MCF 10A (cell line): ENCODE measurements at regions not wholly inside any gene's neighbourhood (a gene's known extent, or its start where the extent isn't known, plus 50 kb on each side); places are given as distances from the start of the nearest gene placed in this dataset.

Experiments
- BruUV-seq: library from RNA; stranded (reverse); fragments of 400-500 nt; replicated peaks from 2 replicates; lab custom pipeline; 2021; lab: Mats Ljungman, UMichigan
- CTCF ChIA-PET: fragments of 300-600 bp; sonication (Branson Sonifier 250); formaldehyde crosslinking; extraction: SDS; loops from one replicate; lab custom pipeline; 2021; ENCODE audit warnings: antibody characterized with exemption, inconsistent platforms; lab: Yijun Ruan, JAX
- POLR2A ChIA-PET: fragments of 300-600, 350-650 bp; sonication (Branson Sonifier 250); formaldehyde crosslinking; extraction: SDS; loops from one replicate; lab custom pipeline; 2020; ENCODE audit warnings: antibody characterized with exemption, inconsistent platforms; lab: Yijun Ruan, JAX
- DNase-seq: peaks from one replicate; pipeline ENCODE4 v3.0.0-alpha.2; 2018; ENCODE audit not compliant: unreplicated experiment
- H3K27ac Mint-ChIP-seq: one replicate; pipeline ENCODE4 v1.8.0; 2022; ENCODE audit warnings: mild to moderate bottlenecking, low read depth, mixed read lengths; ENCODE audit not compliant: unreplicated experiment
- H3K27me3 Mint-ChIP-seq: one replicate; pipeline ENCODE4 v1.8.0; 2022; ENCODE audit warnings: mixed read lengths; ENCODE audit not compliant: insufficient read depth, unreplicated experiment
- H3K36me3 Mint-ChIP-seq: one replicate; pipeline ENCODE4 v1.8.0; 2022; ENCODE audit warnings: mild to moderate bottlenecking, moderate library complexity, mixed read lengths; ENCODE audit not compliant: insufficient read depth, unreplicated experiment
- H3K4me1 Mint-ChIP-seq: one replicate; pipeline ENCODE4 v1.8.0; 2022; ENCODE audit warnings: mixed read lengths; ENCODE audit not compliant: insufficient read depth, unreplicated experiment
- H3K4me3 Mint-ChIP-seq: one replicate; pipeline ENCODE4 v1.8.0; 2022; ENCODE audit warnings: mild to moderate bottlenecking, moderate library complexity, mixed read lengths; ENCODE audit not compliant: unreplicated experiment
- H3K9me3 Mint-ChIP-seq: one replicate; pipeline ENCODE4 v1.8.0; 2022; ENCODE audit warnings: mixed read lengths; ENCODE audit not compliant: unreplicated experiment
- CTCF ChIP-seq: fragments of 200-600 bp; IDR thresholded peaks from one replicate; pipeline ENCODE4 v1.8.0; 2022; ENCODE audit warnings: antibody characterized with exemption, mild to moderate bottlenecking; ENCODE audit not compliant: unreplicated experiment
- intact Hi-C: fragments of 100-400 bp; cut with micrococcal nuclease; formaldehyde crosslinking; loops from 2 replicates; pipeline ENCODE4 v1.14.1; 2022

DNA sequence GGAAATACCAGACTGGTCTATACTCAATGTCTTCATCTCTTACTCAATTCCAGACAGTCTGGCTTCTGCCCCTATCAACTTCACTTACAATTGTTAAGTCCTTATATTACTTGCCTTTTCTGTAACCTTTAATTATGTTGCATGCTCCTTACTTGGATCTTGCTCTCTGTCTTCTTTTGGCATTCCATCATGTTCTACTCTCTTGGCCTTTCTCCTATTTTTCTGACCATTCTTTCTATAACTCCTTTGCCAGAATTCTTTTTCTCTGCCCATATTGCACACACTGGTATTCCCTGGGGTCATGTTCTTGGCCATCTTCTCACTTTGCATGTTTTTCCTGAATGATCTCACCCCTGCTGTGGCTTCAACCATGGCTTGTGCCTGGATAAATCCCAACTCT, 209.8 kb upstream of the ZNF462 start:
- Mint-ChIP-seq H3K36me3 (no peaks in the 10 kb centered on the region), H3K27ac (no peak overlapping the region), H3K4me1 (peaks cover 6% of the 10 kb centered on the region), H3K27me3 (no peaks in the 10 kb centered on the region), H3K9me3 (no peaks in the 10 kb centered on the region), H3K4me3 (no peak overlapping the region)
- ChIA-PET POLR2A (no interaction called here), CTCF (interaction anchor here (0.6 kb wide), 1 partner anchor 23 kb away, joined by 4 read pairs; no protein-coding TSS in a partner anchor)
- no peak for TF ChIP-seq CTCF
- DNase-seq, result no peak
- BruUV-seq, result no TSS peak
- intact Hi-C loops, result no loop called here

DNA sequence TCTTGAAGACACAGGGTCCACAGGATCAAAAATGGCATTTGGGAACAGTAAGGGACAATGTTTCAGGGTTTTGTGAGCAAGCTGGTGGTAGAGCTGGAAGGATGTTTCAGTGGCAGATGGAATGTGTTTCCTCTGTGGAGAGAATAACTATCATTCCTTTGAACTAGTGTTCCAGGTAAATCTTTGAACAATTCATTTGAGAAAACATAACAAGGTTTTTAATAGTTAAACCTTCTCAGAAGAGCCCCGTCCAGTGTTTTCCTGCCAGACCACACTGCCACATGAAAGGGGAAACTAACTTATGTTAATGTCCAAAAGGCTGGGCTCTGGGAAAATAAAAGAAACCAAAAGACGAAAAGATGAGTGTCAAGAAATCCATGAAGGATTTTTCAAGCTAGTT, 207.0 kb upstream of the ZNF462 start:
- H3K36me3 Mint-ChIP-seq, result no peaks in the 10 kb centered on the region
- peaks cover 6% of the 10 kb centered on the region for H3K4me1 Mint-ChIP-seq
- no peak for DNase-seq
- H3K9me3 Mint-ChIP-seq, result no peaks in the 10 kb centered on the region
- intact Hi-C loops, result no loop called here
- POLR2A ChIA-PET, result interaction anchor here (0.7 kb wide), 1 partner anchor 341 kb away, joined by 3 read pairs; no protein-coding TSS in a partner anchor
- H3K27ac Mint-ChIP-seq, result no peak overlapping the region
- no TSS peak for BruUV-seq
- H3K4me3 Mint-ChIP-seq, result no peak overlapping the region
- CTCF ChIA-PET, result no interaction called here
- TF ChIP-seq CTCF, result no peak
- H3K27me3 Mint-ChIP-seq, result no peaks in the 10 kb centered on the region

GRCh38 chr9:106657926-106658325, 205.0 kb upstream of the ZNF462 start:
- ChIA-PET POLR2A (no interaction called here), CTCF (no interaction called here)
- H3K27ac Mint-ChIP-seq, result no peak overlapping the region
- no TSS peak for BruUV-seq
- no peaks in the 10 kb centered on the region for H3K27me3 Mint-ChIP-seq
- H3K4me3 Mint-ChIP-seq, result no peak overlapping the region
- peaks cover 6% of the 10 kb centered on the region for H3K4me1 Mint-ChIP-seq
- no peaks in the 10 kb centered on the region for H3K9me3 Mint-ChIP-seq
- no peaks in the 10 kb centered on the region for H3K36me3 Mint-ChIP-seq
- DNase-seq, result no peak
- intact Hi-C loops, result no loop called here
- no peak for TF ChIP-seq CTCF

GRCh38 chr9:106668534-106668933, 194.4 kb upstream of the ZNF462 start:
- no TSS peak for BruUV-seq
- Mint-ChIP-seq H3K4me1 (no peaks in the 10 kb centered on the region), H3K4me3 (no peak overlapping the region), H3K27me3 (no peaks in the 10 kb centered on the region), H3K36me3 (no peaks in the 10 kb centered on the region), H3K27ac (no peak overlapping the region), H3K9me3 (no peaks in the 10 kb centered on the region)
- intact Hi-C loops, result no loop called here
- no peak for DNase-seq
- TF ChIP-seq CTCF, result no peak
- POLR2A ChIA-PET, result no interaction called here
- CTCF ChIA-PET, result interaction anchor here (0.6 to 1.2 kb wide), 4 partner anchors 194 to 827 kb away, joined by 3 to 4 read pairs (median 3); no protein-coding TSS in a partner anchor
